ENCODE measurements at regions not wholly inside any gene's neighbourhood (a gene's known extent, or its start where the extent isn't known, plus 50 kb on each side); places are given as distances from the start of the nearest gene placed in this dataset.

- no peak for TF ChIP-seq EZH2phosphoT487 (IDR thresholded peaks at IDR 0.05; ENCODE audit: low read length)
- no peak for TF ChIP-seq EZH2 (optimal IDR thresholded peaks at IDR 0.05; ENCODE audit: low read depth, low read length)
Measured at GRCh38 chr13:57857945-57858344, 226.4 kb downstream of the PCDH17 start.
